H1 (cell line): ENCODE measurements at regions not wholly inside any gene's neighbourhood (a gene's known extent, or its start where the extent isn't known, plus 50 kb on each side); places are given as distances from the start of the nearest gene placed in this dataset.

Source experiments
- PHF8 ChIP-seq: fragments of 200-600 bp; sonication (generic); conservative IDR thresholded peaks from 2 replicates; pipeline ENCODE4 v1.7.1; 2012; ENCODE audit warnings: low read depth, mild to moderate bottlenecking, inconsistent platforms, low read length, moderate library complexity
- RAD21 ChIP-seq, 2 experiments: IDR thresholded peaks in 1 of 2; conservative IDR thresholded peaks in 1 of 2; 2 replicates each; pipeline ENCODE4 v1.6.1; 2011; ENCODE audit warnings: low read depth in 2 of 2, low read length in 2 of 2, improper control_type of control experiment in 1 of 2, inconsistent platforms in 1 of 2, mild to moderate bottlenecking in 1 of 2, moderate library complexity in 1 of 2
- TF ChIP-seq, protein P1 (sequence below), 3 experiments: IDR thresholded peaks; 1 replicate in 2 of 3; 2 replicates in 1 of 3; pipeline versions ENCODE4 v1.5.1 to v1.6.1; 2011; ENCODE audit warnings: low read length in 3 of 3, mild to moderate bottlenecking in 3 of 3, inconsistent platforms in 2 of 3, low read depth in 1 of 3, moderate library complexity in 1 of 3; ENCODE audit not compliant: insufficient read depth in 1 of 3; ENCODE audit errors: control extremely low read depth in 1 of 3

GRCh38 chr12:116398193-116398592 lies 120.7 kb upstream of the MED13L start:
- TF ChIP-seq PHF8 (no peak), RAD21 (IDR thresholded peaks at IDR 0.05 in 1 of 2, conservative IDR thresholded peaks at IDR 0.05 in 1 of 2; ENCODE audit: low read depth in 2 of 2, low read length in 2 of 2) (no peak)
- TF ChIP-seq, protein P1, sequence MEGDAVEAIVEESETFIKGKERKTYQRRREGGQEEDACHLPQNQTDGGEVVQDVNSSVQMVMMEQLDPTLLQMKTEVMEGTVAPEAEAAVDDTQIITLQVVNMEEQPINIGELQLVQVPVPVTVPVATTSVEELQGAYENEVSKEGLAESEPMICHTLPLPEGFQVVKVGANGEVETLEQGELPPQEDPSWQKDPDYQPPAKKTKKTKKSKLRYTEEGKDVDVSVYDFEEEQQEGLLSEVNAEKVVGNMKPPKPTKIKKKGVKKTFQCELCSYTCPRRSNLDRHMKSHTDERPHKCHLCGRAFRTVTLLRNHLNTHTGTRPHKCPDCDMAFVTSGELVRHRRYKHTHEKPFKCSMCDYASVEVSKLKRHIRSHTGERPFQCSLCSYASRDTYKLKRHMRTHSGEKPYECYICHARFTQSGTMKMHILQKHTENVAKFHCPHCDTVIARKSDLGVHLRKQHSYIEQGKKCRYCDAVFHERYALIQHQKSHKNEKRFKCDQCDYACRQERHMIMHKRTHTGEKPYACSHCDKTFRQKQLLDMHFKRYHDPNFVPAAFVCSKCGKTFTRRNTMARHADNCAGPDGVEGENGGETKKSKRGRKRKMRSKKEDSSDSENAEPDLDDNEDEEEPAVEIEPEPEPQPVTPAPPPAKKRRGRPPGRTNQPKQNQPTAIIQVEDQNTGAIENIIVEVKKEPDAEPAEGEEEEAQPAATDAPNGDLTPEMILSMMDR (IDR thresholded peaks at IDR 0.05; ENCODE audit: control extremely low read depth in 1 of 3, insufficient read depth in 1 of 3, low read depth in 1 of 3, low read length in 3 of 3) = no peak
